ENCODE measurements at regions not wholly inside any gene's neighbourhood (a gene's known extent, or its start where the extent isn't known, plus 50 kb on each side); places are given as distances from the start of the nearest gene placed in this dataset.

DNA sequence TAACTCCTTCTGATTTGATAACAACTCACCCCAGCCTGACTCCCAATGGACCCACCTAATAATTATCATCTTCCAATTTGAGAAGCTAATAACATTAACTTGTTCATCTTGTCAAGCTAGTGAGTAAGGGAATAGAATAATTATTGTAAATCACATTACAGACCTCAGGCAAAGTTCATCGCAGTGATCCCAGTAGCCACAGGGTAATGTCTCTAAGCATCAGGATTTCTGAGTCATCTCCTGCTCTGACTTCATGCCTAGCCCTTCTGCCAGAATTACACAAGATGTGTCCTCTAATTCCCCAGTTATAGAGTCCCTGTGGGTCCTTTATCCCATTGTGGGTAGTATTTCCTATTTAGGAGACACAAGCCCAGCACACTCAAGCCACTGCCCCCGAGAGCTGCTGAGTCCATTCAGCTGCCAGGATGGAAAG, 365.7 kb downstream of the DEPDC1B start:
- H3K18ac ChIP-seq (ENCODE audit: insufficient read length, low read depth, low read length) = no peak overlapping the region
- H4K8ac ChIP-seq (replicated peaks; ENCODE audit: insufficient read length, low read depth, low read length) = no peak overlapping the region
- H2BK120ac ChIP-seq (ENCODE audit: low read depth, low read length, poor library complexity, severe bottlenecking) = no peak overlapping the region
- no CpG with 5 or more reads among the region's 2 CpGs for WGBS (ENCODE audit: extremely low coverage, insufficient read length, low lambda C conversion rate)
- H4K91ac ChIP-seq (ENCODE audit: insufficient read length, low read depth, low read length) = no peak overlapping the region
- no peaks in the 10 kb centered on the region for H3K27me3 ChIP-seq (ENCODE audit: insufficient read depth, low read length)
- H4K5ac ChIP-seq (ENCODE audit: insufficient read length, low read depth, low read length) = no peak overlapping the region
- H3K56ac ChIP-seq (ENCODE audit: insufficient read length, low read depth, low read length) = no peak overlapping the region
- H3K4me2 ChIP-seq (ENCODE audit: insufficient read depth, insufficient read length, low read length) = no peak overlapping the region
- no peaks in the 10 kb centered on the region for H3K4me1 ChIP-seq (ENCODE audit: insufficient read depth, low read length)
- H4K20me1 ChIP-seq (ENCODE audit: control insufficient read depth, insufficient read depth, insufficient read length) = no peaks in the 10 kb centered on the region
- no peak overlapping the region for H3T11ph ChIP-seq (ENCODE audit: low read length)
- no peaks in the 10 kb centered on the region for H3K9me3 Mint-ChIP-seq
- H3K9ac ChIP-seq (ENCODE audit: extremely low read depth, insufficient read length, low read length) = no peak overlapping the region
- DNase-seq = no peak
- no peaks in the 10 kb centered on the region for H3K79me2 ChIP-seq (ENCODE audit: insufficient read depth, low read length)
- H3K79me1 ChIP-seq (ENCODE audit: insufficient read depth, low read depth, low read length, poor library complexity, severe bottlenecking) = no peaks in the 10 kb centered on the region
- H3K27ac ChIP-seq (ENCODE audit: insufficient read length, low read depth, low read length) = no peak overlapping the region
- no peaks in the 10 kb centered on the region for H3K23me2 ChIP-seq (ENCODE audit: insufficient read length, low read depth, low read length, poor library complexity, severe bottlenecking)
- H2AK5ac ChIP-seq (ENCODE audit: insufficient read length, low read length) = no peak overlapping the region
- H2BK12ac ChIP-seq (ENCODE audit: insufficient read length, low read depth, low read length) = no peak overlapping the region
- H3K36me3 Mint-ChIP-seq (ENCODE audit: insufficient read depth in 1 of 3, low read depth in 3 of 3) = no peaks in the 10 kb centered on the region
- H3K27me3 Mint-ChIP-seq (ENCODE audit: low read depth) = no peaks in the 10 kb centered on the region
- H3K9me3 ChIP-seq (ENCODE audit: control insufficient read depth, low read depth, low read length) = no peaks in the 10 kb centered on the region
- TF ChIP-seq, protein P1, sequence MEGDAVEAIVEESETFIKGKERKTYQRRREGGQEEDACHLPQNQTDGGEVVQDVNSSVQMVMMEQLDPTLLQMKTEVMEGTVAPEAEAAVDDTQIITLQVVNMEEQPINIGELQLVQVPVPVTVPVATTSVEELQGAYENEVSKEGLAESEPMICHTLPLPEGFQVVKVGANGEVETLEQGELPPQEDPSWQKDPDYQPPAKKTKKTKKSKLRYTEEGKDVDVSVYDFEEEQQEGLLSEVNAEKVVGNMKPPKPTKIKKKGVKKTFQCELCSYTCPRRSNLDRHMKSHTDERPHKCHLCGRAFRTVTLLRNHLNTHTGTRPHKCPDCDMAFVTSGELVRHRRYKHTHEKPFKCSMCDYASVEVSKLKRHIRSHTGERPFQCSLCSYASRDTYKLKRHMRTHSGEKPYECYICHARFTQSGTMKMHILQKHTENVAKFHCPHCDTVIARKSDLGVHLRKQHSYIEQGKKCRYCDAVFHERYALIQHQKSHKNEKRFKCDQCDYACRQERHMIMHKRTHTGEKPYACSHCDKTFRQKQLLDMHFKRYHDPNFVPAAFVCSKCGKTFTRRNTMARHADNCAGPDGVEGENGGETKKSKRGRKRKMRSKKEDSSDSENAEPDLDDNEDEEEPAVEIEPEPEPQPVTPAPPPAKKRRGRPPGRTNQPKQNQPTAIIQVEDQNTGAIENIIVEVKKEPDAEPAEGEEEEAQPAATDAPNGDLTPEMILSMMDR (conservative IDR thresholded peaks at IDR 0.05) = no peak
- peaks cover 4 to 5% of the 10 kb centered on the region in 2 experiments; a peak in 3 of 4 replicates for H3K4me1 Mint-ChIP-seq
- H3K23ac ChIP-seq (ENCODE audit: insufficient read length, low read depth, low read length) = no peak overlapping the region
- no peak overlapping the region for H3K27ac Mint-ChIP-seq
- H2BK20ac ChIP-seq (ENCODE audit: low read depth, low read length, poor library complexity, severe bottlenecking) = no peak overlapping the region
- no peak overlapping the region for H2BK5ac ChIP-seq (ENCODE audit: insufficient read length, low read length)
- no peak overlapping the region for H3K4ac ChIP-seq (ENCODE audit: low read depth, low read length)
- no peak overlapping the region for H2BK15ac ChIP-seq (ENCODE audit: low read depth, low read length)
- H3K4me3 Mint-ChIP-seq = no peak overlapping the region
- no peak overlapping the region for H3K14ac ChIP-seq (ENCODE audit: insufficient read depth, low read length)
- no peak overlapping the region for H2AFZ ChIP-seq (ENCODE audit: low read length)

Measured in H9 (cell line).